A673 (cell line): ENCODE measurements at regions not wholly inside any gene's neighbourhood (a gene's known extent, or its start where the extent isn't known, plus 50 kb on each side); places are given as distances from the start of the nearest gene placed in this dataset.

Experiments used
- CTCF ChIP-seq: fragments of 300-800, 200-600 bp; sonication (generic); conservative IDR thresholded peaks from 2 replicates; pipeline ENCODE4 v1.5.1; 2017; ENCODE audit warnings: low read depth, mild to moderate bottlenecking, antibody characterized with exemption, low read length, moderate library complexity, mixed read lengths
- EZH2 ChIP-seq: fragments of 200-600 bp; sonication (generic); IDR thresholded peaks from 2 replicates; pipeline ENCODE4 v1.6.1; 2017; ENCODE audit warnings: borderline replicate concordance, low read depth, mild to moderate bottlenecking, mixed read lengths, antibody characterized with exemption, low read length; ENCODE audit not compliant: poor library complexity, severe bottlenecking

GRCh38 chr13:31930901-31931522, 100.6 kb upstream of the FRY start:
- no peak for TF ChIP-seq CTCF
- no peak for TF ChIP-seq EZH2
